Right ventricle myocardium inferior (tissue), 1 donor: ENCODE measurements at regions not wholly inside any gene's neighbourhood (a gene's known extent, or its start where the extent isn't known, plus 50 kb on each side); places are given as distances from the start of the nearest gene placed in this dataset.
"Not testable (repeated sequence)": the region's sequence is repeated elsewhere in the genome, so short reads cannot be mapped to it uniquely, and the experiment has no call there.

ENCODE experiments used
- ATAC-seq: fragments of 200-7000 bp; cut with Tn5 transposase; one replicate; pipeline ENCODE4 v1.9.1; 2020; ENCODE audit warnings: mild to moderate bottlenecking, moderate library complexity
- DNase-seq: peaks from one replicate; pipeline ENCODE4 v3.0.0; 2021; ENCODE audit errors: missing footprints
- intact Hi-C: fragments of 100-400 bp; cut with DNase I; formaldehyde crosslinking; loops from one replicate; pipeline ENCODE4 v1.11.0; 2022
- donor health status: DM: no; HTN: yes; CAD: no; lungs with severe emphysema.

DNA sequence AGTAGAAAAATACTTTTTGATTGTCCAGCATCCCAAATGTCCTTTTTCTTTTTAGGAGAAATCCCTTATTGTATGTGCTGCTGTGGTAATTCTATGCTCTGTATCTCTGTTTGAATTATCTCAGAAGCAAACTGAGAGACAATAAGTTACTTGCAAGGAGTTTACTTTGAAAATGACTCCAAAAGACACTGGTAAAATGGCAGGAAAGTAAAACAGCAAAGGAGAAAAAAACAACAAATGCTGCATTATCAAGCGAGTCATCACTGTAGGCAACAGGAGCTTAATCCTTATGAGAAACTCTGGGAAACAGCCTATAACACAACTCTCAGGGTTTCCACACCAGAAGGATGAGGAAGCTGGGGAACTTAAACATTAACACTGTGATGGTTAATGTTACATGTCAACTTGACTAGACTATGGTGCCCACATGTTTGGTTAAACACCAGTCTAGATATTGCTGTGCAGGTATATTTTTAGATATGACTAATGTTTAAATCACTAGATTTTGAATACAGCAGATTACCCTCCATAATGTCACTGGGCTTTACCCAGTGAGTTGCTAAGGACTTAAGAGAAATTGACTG lies 92.6 kb upstream of the GAS1 start:
- DNase-seq, result no peak
- intact Hi-C loops, result no loop called here
- ATAC-seq, result no peak

DNA sequence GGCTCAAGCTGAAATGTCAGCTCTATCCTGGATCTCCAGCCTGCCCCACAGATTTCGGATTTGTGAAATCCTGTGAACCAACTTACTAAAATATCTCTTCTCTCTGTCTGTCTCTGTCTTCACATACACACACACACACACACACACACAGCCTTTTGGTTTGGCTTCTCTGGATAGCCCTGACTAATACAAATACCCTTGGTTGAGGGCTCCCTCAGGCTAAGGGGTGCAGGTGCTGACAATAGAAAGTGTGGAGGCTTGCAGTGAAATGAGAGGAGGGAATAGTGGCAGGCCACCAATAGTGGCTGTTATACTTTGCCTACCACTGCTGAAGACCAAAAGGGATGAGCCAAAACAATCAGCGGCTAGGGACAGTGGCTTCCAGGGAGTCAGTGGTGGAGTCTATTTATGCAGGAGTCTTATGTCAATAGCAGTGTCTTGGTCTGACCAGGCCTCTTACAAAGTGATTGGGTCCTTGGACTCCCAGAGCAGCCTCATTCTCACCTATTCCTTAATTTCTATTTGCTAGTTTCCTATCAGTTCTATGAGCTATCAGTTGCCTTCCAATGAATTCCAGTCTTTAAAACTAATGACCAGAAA lies 93.2 kb upstream of the GAS1 start:
- DNase-seq, result no peak
- intact Hi-C loops, result no loop called here
- no peak for ATAC-seq

DNA sequence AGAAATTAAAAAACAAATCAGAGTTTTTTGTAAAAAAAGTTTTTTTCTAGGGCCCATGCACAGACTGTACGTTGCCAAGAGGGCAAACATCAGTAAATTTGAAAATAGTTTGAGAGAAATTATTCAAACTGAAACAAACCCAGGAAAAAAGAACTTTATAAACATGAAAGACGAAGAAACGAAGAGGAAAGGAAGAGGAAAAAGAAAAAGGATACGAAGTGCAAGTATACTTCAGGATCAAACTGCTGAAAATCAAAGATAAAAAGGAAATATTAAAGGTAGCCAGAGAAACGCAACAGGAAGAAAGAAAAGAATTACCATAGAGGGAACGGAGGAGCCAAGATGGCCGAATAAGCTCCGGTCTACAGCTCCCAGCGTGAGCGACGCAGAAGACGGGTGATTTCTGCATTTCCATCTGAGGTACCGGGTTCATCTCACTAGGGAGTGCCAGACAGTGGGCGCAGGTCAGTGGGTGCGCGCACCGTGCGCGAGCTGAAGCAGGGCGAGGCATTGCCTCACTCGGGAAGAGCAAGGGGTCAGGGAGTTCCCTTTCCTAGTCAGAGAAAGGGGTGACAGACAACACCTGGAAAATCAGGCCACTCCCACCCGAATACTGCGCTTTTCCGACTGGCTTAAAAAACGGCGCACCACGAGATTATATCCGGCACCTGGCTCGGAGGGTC lies 94.4 kb upstream of the GAS1 start:
- intact Hi-C loops, ATAC-seq, DNase-seq: not testable (repeated sequence)

DNA sequence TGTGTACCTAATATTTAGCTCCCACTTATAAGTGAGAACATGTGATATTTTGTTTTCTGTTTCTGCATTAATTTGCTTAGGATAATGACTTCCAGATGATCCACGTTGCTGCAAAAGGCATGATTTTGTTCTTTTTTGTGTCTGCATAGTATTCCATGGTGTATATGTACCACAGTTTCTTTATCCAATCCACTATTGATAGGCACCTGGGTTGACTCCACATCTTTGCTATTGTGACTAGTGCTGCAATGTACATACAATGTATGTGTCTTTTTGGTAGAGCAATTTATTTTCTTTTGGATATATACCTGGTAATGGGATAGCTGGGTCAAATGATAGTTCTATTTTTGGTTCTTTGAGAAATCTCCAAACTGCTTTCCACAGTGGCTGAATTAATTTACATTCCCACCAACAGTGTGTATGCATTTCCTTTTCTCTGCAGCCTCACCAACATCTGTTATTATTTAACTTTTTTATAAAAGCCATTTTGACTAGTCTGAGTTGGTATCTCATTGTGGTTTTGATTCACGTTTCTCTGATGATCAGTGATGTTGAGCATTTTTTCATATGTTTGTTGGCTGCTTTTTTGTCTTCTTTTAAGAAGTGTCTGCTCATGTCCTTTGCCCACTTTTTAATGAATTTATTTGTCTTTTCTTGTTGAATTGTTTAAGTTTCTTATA lies 102.8 kb upstream of the GAS1 start:
- DNase-seq, ATAC-seq, intact Hi-C loops: not testable (repeated sequence)

DNA sequence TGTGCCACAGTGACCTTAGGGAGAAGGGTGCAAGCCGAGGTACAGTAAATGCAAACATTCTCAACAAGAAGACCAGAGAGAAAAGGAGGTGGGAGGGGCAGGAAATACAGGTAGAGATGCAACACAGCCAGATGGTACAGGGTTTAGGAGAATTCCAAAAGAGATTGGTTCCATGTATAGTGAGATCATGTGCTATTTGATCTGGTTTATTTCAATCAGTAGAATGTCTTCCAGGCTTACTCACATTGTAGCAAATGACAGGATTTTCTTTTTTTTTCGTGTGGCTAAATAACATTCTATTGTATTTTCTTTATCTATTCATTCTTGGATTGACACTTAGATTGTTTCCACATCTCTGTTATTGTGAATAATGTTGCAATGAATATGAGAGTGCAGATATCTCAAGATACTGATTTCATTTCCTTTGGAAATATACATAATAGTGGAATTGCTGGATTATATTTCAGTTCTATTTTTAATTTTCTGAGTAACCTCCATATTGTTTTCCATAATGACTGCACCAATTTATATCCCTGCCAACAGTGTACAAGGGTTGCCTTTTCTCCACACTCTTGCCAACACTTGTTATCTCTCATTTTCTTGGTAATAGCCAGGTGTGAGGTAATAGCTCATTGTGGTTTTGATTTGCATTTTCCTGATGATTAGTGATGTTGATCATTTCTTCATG lies 107.8 kb upstream of the GAS1 start:
- intact Hi-C loops, result no loop called here
- no peak for ATAC-seq
- no peak for DNase-seq

DNA sequence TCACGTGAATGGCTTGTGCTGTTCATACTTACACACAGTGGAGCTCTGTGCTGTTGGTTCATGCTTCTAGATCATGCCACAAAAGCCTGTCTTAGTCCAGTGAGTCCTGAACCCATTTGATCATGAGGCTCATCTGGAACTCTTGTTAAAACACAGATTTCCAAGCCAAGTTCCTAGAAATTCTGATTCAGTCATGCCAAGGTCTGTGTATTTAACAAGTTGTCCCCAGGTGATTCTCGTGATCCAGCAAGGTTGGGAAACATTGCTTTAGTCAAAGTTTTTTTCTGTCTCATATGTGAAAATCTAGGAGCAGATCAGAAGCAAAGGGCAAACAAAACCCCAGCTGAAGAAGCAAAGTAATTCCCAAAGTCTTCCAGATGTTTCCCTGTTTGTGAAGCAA lies 112.5 kb upstream of the GAS1 start:
- DNase-seq, result no peak
- intact Hi-C loops, result no loop called here
- ATAC-seq, result no peak

DNA sequence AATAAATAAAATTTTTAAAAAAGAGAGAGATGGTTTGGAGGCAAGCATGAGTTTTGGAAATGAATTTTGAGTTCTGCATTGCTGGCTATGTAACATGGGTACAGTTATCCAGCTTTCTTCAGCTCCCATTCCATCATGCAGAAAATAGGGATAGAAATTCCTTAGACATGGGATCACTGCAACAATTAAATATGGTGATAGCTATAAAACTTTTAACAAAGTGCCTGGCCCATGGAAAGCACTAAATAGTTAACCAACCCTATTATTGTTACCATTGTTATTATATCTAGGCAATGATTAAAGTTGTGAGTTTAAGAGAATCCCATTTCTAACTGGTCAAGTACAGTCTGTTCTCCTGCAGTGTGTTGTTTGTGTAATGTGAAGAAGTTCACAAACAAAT lies 115.4 kb upstream of the GAS1 start:
- intact Hi-C loops, result no loop called here
- ATAC-seq (no peak), DNase-seq (no peak)

DNA sequence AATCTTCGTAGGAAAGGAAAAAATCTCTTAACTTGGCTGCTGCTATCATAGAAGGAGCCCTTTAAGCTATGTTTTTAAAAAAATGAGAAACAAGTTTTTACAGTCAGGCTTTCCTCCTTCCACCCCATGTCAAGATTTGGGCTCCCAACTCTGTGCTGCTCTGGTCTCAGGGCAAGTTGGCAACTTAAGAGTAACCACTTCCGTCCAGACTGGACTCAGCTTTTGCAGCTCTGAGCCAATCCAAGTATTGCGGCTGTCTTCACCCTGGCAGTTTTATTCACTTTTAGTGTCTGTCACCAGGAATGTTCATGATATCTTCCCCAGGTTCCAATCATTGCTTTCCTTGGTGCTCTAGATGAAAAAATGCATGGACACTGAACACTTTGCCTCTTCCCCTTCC lies 115.9 kb upstream of the GAS1 start:
- no peak for ATAC-seq
- no peak for DNase-seq
- intact Hi-C loops, result no loop called here

DNA sequence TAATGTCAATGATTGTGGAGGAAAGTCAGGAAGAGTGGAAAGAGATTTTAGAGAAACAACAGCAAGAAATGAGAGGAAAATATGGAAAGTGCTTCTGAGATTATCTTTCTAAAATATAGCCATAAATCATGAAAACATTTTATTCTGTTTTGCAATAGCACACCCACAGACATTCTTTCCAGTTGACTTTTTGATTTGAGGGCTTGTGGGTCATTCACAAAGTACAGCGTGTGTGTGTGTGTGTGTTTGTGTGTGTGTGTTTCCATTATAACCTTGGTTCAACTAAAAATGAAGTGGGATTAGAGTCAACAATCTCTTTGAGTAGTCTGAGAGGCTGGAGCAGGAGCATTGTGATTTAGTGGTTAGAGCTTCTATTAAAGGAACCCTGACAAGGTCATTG lies 116.6 kb upstream of the GAS1 start:
- ATAC-seq, result no peak
- intact Hi-C loops, result no loop called here
- no peak for DNase-seq

DNA sequence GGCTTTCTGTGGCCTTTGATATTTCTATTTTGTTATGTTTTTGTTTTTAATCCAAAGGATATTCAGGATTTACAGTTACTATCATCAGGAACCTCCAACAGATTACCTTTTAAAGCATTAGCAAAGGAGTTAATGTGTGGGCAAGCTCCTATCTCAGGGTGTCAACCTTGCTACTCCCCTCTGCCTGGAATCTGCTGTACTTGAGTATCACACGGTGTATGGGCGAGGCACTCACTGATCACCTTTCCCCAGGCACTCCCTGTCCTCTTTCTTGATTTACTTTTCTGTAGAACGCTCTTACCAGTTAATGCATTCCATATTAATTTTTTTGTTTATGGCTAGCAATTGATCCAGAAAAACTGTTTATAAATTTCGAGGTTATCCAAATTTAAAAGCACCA lies 117.0 kb upstream of the GAS1 start:
- intact Hi-C loops, result no loop called here
- no peak for DNase-seq
- no peak for ATAC-seq

DNA sequence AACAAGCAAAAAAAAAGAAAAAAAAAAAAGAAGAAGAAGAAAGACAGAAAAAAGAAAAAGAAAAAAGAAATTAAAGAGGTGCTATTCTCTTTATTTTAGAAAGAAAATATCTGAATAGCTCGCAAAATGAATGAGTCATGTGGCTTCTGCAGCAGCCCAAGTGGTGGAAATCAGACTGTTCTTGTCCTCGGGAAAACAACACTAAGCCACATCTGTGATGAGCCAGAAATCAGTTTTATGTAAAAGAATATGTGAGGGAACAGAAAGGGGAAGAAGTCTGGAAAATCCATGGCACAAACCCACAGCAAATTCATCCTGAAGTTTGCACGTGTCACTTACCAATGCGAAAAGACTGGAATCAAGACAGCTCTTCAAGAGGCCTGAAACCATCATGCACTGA lies 118.7 kb upstream of the GAS1 start:
- ATAC-seq (no peak), DNase-seq (no peak)
- intact Hi-C loops, result no loop called here

DNA sequence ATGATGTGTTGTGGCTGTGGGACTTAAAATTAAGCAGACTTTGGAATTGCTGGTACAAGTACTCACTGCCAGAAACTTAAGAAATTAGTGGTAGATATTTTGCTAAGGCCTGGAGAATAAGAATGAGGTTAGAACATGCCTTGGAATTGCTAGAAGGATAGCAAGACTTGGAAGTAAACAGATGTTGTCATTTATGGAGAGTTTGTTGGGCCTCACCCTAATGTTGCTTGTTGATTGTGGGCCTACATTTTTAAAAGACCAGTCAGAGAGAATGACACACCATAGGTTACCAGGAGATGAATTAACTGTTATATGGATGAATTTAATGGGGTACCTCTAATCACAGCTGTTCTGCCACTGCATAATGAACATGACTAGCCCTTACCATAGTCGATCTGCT lies 120.1 kb upstream of the GAS1 start:
- DNase-seq (no peak), ATAC-seq (no peak)
- intact Hi-C loops, result no loop called here

DNA sequence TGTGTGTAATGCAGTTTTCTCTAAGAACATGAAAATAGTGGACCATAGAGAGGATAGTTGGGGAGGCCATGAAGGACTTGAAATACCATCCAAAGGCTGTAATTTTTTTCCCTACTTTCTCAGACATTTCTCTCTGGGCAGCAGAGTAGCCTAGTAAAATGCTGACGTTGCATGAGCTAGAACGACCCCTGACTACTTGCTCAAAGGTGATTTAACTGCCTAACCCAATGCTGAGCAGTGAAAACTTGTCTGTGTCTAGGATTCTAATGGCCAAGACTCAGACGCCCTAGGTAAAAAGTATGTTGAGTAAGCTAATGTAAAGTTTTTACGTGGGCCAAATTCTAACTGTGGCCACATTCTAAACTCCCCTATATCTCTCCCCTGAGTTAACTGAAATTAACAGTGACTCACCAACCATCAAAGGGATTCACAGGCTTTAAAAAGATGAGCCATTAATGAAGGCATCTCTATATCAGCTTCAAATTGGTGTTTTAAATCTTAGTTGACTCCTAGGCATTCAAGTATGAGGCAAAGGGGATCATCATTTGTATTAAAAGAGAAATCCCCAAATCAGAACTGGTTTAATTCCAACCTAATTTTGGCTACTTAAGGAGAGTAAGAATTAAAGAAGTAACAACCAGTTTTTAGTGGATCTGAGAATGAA lies 121.0 kb upstream of the GAS1 start:
- intact Hi-C loops, result no loop called here
- DNase-seq (no peak), ATAC-seq (no peak)

DNA sequence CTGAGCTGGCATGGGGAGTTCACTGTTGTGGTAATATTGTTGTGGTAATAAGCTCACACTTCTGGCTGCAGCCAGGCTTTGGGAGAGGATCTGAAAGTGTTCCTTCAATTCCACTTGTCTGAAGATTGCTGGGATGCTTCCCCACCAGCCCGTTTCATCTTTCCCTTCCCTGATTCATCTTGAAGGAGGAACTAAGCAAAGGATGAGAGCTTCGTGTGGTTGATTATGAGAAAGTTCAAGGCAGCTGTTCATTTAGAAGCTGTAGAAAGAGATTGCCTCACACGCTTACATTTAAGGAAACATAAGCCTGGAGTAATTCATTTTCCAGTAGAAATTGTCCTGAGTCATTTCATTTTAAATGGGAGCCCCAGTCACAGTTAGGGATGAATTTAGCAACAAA lies 122.4 kb upstream of the GAS1 start:
- ATAC-seq (no peak), DNase-seq (no peak)
- intact Hi-C loops, result no loop called here

DNA sequence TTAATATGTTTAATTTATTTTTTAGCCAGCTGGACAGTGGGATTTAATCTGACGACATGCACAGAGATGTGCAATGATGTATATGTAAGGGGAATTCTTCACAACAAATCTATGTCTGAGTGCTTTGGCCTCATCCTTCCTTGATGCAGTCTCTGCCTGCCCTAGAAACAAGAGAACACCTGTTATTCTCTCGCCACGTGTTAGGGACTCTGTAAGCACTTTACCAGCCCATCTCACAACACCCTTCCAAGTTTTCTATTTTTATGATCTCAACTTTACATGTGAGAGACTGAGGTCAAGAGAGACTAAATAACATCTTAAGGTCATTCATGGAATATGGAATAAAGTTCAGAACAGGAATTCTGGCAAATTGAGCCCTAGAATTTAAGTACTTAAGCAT lies 123.0 kb upstream of the GAS1 start:
- DNase-seq, result no peak
- intact Hi-C loops, result no loop called here
- no peak for ATAC-seq

DNA sequence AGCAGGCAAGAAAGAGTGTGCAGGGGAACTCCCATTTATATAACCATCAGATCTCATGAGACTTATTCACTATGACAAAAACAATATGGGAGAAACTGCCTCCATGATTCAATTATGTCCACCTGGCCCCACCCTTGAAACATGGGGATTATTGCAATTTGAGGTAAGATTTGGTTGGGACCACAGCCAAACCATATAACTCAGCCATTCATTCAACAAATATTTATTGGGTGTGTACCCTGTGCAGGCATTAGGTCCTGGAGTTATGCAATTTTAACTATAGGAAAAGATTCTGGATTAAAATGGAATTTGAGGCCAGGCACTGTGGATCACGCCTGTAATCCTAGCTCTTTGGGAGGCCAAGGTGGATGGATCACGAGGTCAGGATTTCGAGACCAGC lies 124.2 kb upstream of the GAS1 start:
- intact Hi-C loops, result no loop called here
- ATAC-seq, result no peak

DNA sequence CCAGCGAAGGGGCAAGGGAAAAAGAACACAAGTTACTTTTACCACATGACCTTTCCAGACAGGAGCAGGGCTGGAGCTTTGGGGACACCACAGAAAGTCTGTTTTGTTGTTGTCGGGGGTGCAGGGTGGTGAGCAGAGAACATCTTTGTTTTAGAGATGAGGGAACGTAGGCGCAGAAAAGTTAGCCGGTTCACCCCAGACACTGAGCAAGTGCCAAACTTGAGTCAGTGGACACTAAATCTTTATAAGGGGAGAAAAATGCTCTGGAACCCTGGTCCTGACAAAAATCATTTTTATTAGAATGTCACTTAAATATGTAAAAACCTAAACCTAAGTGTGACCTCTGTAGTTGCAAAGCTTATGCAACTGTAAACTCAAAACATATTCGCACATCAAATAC lies 126.4 kb upstream of the GAS1 start:
- intact Hi-C loops, result no loop called here
- no peak for DNase-seq
- no peak for ATAC-seq

More for the DNA sequence above, 124.2 kb upstream of the GAS1 start:
- no peak for DNase-seq

DNA sequence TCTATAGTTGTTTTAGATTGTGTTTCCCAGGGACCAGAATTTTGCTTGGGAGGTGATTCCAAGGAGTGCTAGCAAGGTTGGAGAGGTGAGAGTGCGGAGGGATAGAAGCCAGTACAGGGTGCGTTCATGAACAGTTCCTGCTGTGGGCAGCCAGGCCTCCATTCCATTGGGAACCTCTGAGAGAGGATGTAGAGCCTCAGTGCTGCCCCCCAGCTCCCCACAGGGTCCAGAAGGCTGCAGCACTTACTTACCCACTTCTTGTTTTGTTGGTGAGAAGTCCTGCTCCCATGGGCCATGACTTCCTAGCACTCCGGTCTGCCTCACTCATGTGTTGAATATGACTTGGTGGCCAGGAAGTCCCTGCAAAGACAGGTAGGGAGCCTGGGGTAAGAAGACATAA lies 128.2 kb upstream of the GAS1 start:
- intact Hi-C loops, result no loop called here
- DNase-seq (no peak), ATAC-seq (no peak)

DNA sequence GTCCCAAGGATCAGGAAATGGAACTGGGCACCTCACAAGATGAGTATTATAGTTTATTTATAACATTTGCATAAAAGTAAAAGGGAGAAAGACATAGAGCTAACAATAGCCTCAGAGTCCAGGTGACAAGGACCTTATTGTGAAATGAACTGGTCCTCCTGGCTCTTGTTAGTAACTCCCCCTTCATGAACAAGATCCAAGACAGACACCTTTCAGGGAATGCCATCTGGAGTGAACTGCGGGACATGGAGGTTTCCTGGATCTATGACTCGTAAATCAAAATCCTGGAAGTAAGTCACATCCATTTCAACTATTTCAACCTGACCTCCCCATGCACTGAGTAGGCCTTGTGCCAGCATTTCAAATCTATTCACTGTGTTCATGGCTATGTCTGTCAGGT lies 129.5 kb upstream of the GAS1 start:
- intact Hi-C loops, result no loop called here
- ATAC-seq, result no peak
- DNase-seq, result no peak
